Small intestine (tissue), 7 donors: ENCODE measurements at regions not wholly inside any gene's neighbourhood (a gene's known extent, or its start where the extent isn't known, plus 50 kb on each side); places are given as distances from the start of the nearest gene placed in this dataset.

Source experiments
- DNase-seq, 2 donors: peaks; one replicate each; pipeline versions ENCODE4 v3.0.0 to v3.0.0-alpha.2; 2013
- FAIRE-seq: peaks from 2 replicates; lab custom pipeline; 2012; peaks lifted over from hg19 to GRCh38; lab: Jason Lieb, UNC
- H3K27ac ChIP-seq, 3 donors: one replicate each; pipeline ENCODE4 v1.5.1; 2013; ENCODE audit warnings: low read length in 2 of 3, mild to moderate bottlenecking in 2 of 3, control low read depth in 1 of 3, inconsistent platforms in 1 of 3, low read depth in 1 of 3, moderate library complexity in 1 of 3
- H3K27me3 ChIP-seq, 3 donors: one replicate each; pipeline ENCODE4 v1.6.1; 2013; ENCODE audit warnings: low read length in 3 of 3, inconsistent platforms in 1 of 3; ENCODE audit not compliant: control insufficient read depth in 3 of 3, insufficient read depth in 3 of 3
- H3K36me3 ChIP-seq, 3 donors: one replicate each; pipeline ENCODE4 v1.6.1; 2013; ENCODE audit warnings: low read length in 3 of 3, inconsistent platforms in 1 of 3, low read depth in 1 of 3, mild to moderate bottlenecking in 1 of 3, moderate library complexity in 1 of 3; ENCODE audit not compliant: control insufficient read depth in 3 of 3, insufficient read depth in 2 of 3
- H3K4me1 ChIP-seq, 3 donors: one replicate each; pipeline ENCODE4 v1.6.1; 2013; ENCODE audit warnings: low read length in 2 of 3, inconsistent platforms in 1 of 3, low read depth in 1 of 3, mild to moderate bottlenecking in 1 of 3, moderate library complexity in 1 of 3; ENCODE audit not compliant: control insufficient read depth in 3 of 3, insufficient read depth in 2 of 3
- H3K4me3 ChIP-seq, 3 donors: one replicate each; pipeline ENCODE4 v1.5.1; 2013; ENCODE audit warnings: low read length in 3 of 3, control low read depth in 1 of 3, inconsistent platforms in 1 of 3, low read depth in 1 of 3, mild to moderate bottlenecking in 1 of 3, moderate library complexity in 1 of 3
- H3K9me3 ChIP-seq, 2 donors: one replicate each; pipeline ENCODE4 v1.6.1; 2013; ENCODE audit warnings: low read depth in 1 of 2, low read length in 1 of 2; ENCODE audit not compliant: control insufficient read depth in 2 of 2, insufficient read depth in 1 of 2
- WGBS, 3 donors: extraction: QIAGEN DNeasy Blood & Tissue Kit; methylation state at CpG; one replicate each; pipeline ENCODE4 v1.1.7; 2013; 5-methylcytosine and 5-hydroxymethylcytosine counted together
- donor health status: healthy with polysubstance abuse.
- donor health status: control.
- donor health status: control.
- donor health status: Bipolar disorder and iron deficiency.
- donor health status: healthy.

DNA sequence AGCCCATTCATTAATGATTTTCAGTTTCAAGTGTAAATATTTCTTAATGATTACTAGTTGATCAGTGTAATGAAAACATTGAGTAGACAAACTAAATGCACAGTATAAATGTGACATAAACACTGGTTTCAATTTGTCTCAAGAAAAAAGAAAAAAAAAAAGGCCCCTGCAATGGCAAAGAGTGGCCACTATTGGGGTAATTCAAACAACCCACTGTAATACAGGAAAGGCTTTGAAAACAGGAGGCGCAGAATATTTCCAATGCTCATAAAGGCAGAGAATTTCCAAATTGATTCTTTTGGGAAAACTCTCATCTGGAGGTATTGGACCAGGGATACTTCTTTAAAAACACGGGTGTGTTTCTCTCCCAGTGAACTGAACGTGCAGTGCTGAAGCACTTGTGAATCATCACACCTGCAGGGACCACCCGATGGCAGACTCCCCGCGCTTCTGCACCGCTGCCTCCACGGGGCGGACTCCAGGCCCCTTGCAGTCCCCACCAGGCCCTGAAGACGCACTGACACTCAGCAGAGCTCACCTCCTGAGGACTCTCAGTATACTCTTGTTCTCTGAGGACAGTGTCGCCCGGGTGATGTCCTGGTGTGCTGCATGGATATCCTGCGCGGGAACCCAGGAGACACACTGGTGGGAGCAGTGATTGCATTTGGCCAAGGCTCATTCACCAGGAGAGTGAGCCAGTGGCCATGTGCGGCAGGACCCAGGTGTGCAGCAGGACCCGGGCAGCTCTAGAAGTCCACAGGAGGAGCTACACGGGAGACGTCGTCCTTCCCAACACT is 227.6 kb upstream of the IRX4 start:
- no peak for FAIRE-seq
- H3K27ac ChIP-seq: no peak overlapping the region
- peaks cover 0 to 22% (median 0%) of the 10 kb centered on the region in 3 donors for H3K27me3 ChIP-seq
- DNase-seq: no peak
- H3K4me3 ChIP-seq: no peak overlapping the region
- peaks cover 0 to under 1% of the 10 kb centered on the region in 2 donors for H3K9me3 ChIP-seq
- no peaks in the 10 kb centered on the region for H3K36me3 ChIP-seq
- no peaks in the 10 kb centered on the region for H3K4me1 ChIP-seq
- WGBS, 3 donors: 86 to 88% (median 86%) methylated on average over 19 of the region's 19 CpGs

DNA sequence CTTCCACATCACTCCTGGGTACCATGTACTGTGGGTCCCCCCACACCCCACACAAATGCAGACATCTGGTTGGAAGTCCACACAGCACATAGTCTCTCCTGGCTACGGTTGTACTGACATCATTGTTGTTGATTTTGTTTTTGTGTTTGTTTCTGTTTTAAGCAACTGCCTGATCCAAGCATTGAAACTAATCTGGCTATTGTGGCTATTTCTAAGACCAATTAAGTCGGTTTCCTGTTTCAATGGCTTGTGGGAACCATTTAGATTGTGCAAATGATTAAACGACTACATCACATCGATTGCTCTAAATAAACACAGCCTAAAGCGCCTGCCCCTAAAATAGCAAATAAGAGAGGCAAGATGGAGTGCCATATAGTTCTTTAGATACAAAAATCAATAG is 226.8 kb upstream of the IRX4 start:
- DNase-seq: no peak
- 25 to 35% (median 34%) methylated on average over 5 of the region's 5 CpGs for WGBS, 3 donors
- Histone ChIP-seq H3K4me1 (no peaks in the 10 kb centered on the region), H3K4me3 (no peak overlapping the region), H3K27ac (no peak overlapping the region), H3K36me3 (no peaks in the 10 kb centered on the region), H3K27me3 (peaks cover 0 to 20% (median 0%) of the 10 kb centered on the region in 3 donors), H3K9me3 (peaks cover 0 to 2% of the 10 kb centered on the region in 2 donors)
- no peak for FAIRE-seq

DNA sequence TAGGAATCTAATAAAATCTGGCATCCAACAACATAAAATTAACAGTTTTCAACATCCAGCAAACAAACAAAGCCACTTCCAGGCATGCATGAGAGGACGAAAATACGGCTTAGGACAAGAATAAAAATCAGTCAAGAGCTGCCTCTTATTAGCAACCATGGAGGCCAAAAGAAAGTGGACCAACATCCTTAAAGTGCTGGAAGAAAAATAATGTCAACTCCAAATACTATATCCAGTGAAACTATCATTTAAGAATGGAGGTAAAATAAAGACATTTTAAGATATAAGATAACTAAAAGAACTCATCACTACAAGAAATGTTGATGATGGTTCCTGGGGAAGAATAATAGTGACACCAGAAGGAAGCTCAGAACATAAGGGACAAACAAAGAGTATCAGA is 224.0 kb upstream of the IRX4 start:
- H3K9me3 ChIP-seq: peaks cover 0 to 2% of the 10 kb centered on the region in 2 donors
- FAIRE-seq: no peak
- H3K27me3 ChIP-seq: peaks cover 0 to 9% (median 0%) of the 10 kb centered on the region in 3 donors
- H3K36me3 ChIP-seq: no peaks in the 10 kb centered on the region
- 86 to 92% (median 90%) methylated on average over 2 of the region's 2 CpGs for WGBS, 3 donors
- DNase-seq: no peak
- H3K27ac ChIP-seq: no peak overlapping the region
- H3K4me3 ChIP-seq: no peak overlapping the region
- no peaks in the 10 kb centered on the region for H3K4me1 ChIP-seq

DNA sequence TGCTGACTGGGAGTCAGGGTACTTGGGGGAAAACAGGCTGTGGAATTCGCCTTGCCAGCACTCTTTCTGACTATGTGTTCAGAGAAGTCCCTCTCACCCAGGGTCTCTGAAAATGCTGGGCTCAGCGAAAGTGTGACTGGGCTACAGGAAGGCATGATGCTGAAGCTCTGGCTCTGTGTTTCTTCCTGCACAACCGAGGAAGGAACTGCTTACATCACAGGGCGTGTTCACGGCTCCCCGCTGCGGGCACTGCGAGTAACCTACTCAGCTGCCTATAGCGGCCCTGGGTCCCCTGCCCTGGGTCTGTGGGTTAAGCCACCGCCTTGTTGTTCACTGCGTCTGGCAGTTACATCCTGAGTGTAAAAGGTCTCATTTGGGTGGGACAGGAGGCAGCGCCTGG is 222.4 kb upstream of the IRX4 start:
- H3K9me3 ChIP-seq: peaks cover 0 to 2% of the 10 kb centered on the region in 2 donors
- no peaks in the 10 kb centered on the region for H3K27me3 ChIP-seq
- no peaks in the 10 kb centered on the region for H3K36me3 ChIP-seq
- 80 to 86% (median 82%) methylated on average over 12 of the region's 12 CpGs for WGBS, 3 donors
- no peak overlapping the region for H3K27ac ChIP-seq
- DNase-seq: no peak
- H3K4me1 ChIP-seq: no peaks in the 10 kb centered on the region
- FAIRE-seq: no peak
- H3K4me3 ChIP-seq: no peak overlapping the region

DNA sequence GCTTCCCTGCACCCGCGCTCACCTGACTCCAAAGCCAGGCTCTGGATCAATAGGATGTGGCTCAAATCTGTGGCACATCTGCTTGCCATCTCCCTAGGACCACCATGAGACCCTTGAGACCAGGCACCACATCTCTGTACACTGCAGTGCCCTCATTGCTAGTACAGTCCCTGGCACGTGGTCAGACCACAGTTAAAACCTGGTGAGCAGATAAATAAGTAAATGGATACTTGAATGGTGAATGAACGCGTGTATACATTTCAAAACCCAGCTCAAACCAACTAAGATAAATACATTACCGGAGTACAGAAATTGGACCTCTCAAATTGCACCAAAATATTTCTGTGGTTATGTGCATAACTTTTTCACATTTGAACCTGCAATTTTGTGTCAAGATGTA is 221.2 kb upstream of the IRX4 start:
- Histone ChIP-seq H3K9me3 (peaks cover 0 to 2% of the 10 kb centered on the region in 2 donors), H3K36me3 (no peaks in the 10 kb centered on the region), H3K27ac (no peak overlapping the region), H3K27me3 (no peaks in the 10 kb centered on the region), H3K4me1 (no peaks in the 10 kb centered on the region), H3K4me3 (no peak overlapping the region)
- DNase-seq (no peak), FAIRE-seq (no peak)
- WGBS, 3 donors: 60 to 85% (median 71%) methylated on average over 6 of the region's 6 CpGs

DNA sequence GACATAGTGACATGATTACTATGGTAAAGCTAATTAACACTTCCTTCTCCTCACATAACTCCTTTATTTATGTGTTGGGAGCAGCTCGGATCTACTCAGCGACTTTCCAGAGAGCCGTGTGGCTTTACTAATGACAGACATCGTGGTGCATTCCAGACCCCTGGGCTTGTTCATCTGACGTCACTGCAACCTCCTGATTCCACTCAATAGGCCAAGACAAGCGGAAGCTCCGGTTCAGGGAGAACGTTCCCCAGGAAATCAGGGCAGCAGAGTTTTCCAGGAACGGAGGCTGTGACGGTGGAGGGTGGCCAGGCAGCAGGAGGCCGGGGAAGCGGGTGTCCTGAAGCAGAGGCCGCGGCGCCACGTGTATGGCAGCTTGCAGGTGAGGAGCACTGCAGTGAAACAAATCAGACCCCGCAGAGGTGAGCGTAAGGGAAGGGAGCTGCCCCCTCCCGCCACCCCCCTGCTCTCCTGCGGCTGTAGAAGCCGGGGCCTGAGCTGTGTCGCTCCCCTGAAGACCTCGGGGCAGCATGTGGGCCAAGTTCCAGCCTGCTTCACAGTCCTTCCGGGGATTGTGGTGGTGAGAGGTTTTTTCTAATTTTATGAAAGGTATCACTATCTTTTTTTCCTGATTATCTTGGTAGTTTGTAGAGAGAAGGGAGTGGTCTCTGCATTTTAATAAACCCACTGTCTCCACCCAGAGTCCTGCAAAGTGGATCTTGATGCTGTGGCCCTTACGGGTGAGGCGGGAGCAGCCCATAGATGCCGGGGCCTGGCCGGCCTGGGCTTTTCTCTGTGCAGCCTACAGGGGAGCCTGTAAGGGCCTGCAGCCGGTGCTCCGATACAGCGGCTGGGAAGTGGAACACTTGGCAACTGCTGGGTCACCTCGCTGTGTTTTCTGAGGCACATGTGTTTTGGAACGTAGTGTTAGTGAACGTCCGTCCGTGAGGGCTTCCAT is 220.4 kb upstream of the IRX4 start:
- no peaks in the 10 kb centered on the region for H3K36me3 ChIP-seq
- DNase-seq: no peak
- H3K4me1 ChIP-seq: no peaks in the 10 kb centered on the region
- 86 to 88% (median 87%) methylated on average over 36 of the region's 36 CpGs for WGBS, 3 donors
- H3K9me3 ChIP-seq: peaks cover 0 to 2% of the 10 kb centered on the region in 2 donors
- FAIRE-seq: no peak
- H3K27me3 ChIP-seq: no peaks in the 10 kb centered on the region
- no peak overlapping the region for H3K4me3 ChIP-seq
- no peak overlapping the region for H3K27ac ChIP-seq

DNA sequence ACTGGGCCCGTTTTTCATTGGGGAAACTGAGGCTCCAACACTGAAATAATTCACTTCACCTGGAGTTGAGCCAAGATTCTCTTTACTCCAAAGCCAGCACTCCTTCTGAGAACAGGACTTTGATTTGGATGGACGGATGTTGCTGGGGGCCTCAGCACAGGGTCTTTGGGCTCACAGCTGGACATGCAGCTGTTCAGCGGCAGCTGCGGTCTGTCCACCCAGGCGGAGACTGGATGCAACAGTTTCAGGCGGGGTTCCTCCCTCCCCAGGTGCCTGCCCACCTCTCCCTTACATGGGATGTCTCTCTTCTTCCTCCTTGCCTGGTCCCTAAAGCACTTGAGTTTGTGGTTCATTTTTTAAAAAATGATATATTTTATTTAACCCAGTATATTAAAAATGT is 219.0 kb upstream of the IRX4 start:
- H3K27ac ChIP-seq: no peak overlapping the region
- WGBS, 3 donors: 67 to 80% (median 72%) methylated on average over 6 of the region's 6 CpGs
- no peaks in the 10 kb centered on the region for H3K4me1 ChIP-seq
- no peak overlapping the region for H3K4me3 ChIP-seq
- FAIRE-seq (no peak), DNase-seq (no peak)
- no peaks in the 10 kb centered on the region for H3K36me3 ChIP-seq
- peaks cover 0 to 7% (median 0%) of the 10 kb centered on the region in 3 donors for H3K27me3 ChIP-seq
- peaks cover 0 to 2% of the 10 kb centered on the region in 2 donors for H3K9me3 ChIP-seq

DNA sequence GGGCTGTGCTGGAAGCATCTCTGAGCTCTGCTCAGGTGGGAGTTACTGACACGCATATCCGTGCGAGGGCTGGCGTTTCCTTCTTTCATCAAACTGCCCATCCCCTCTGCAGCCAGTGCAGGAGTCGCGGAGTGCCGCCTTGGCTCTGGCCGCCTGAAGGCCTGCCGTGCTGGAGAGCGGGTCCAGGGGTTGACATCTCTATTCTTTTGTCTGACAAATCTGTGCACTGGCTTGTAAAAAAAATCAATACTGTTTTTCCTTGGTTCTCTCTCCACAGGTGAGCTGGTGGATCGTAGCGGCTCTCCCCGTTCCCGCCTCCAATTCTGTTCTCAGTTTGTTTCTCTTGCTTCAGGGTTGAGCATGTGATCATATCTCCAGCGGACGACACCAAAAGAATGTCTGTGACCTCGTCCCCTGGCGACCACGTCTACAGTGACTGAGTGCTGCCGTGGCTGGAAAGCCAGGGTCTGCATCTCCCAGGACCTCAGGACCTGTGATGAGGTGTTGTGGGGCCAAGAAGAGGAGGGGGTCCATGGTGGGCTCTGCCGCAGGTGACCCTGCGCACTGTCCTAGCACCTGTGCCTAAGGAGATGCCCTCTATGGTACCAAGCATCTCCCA is 214.3 kb upstream of the IRX4 start:
- Histone ChIP-seq H3K4me3 (no peak overlapping the region), H3K9me3 (no peaks in the 10 kb centered on the region), H3K4me1 (no peaks in the 10 kb centered on the region), H3K27me3 (peaks cover 0 to 7% (median 0%) of the 10 kb centered on the region in 3 donors), H3K36me3 (no peaks in the 10 kb centered on the region), H3K27ac (no peak overlapping the region)
- FAIRE-seq (no peak), DNase-seq (no peak)
- WGBS, 3 donors: 43 to 63% (median 52%) methylated on average over 22 of the region's 22 CpGs
